GM10266 (cell line): ENCODE measurements at regions not wholly inside any gene's neighbourhood (a gene's known extent, or its start where the extent isn't known, plus 50 kb on each side); places are given as distances from the start of the nearest gene placed in this dataset.

Experiments used
- DNase-seq: peaks from one replicate; pipeline ENCODE4 v3.0.0; 2012; ENCODE audit errors: extremely low spot score
- CTCF ChIP-seq: IDR thresholded peaks from 2 replicates; pipeline ENCODE4 v1.5.1; 2012; ENCODE audit warnings: mild to moderate bottlenecking, low read depth; ENCODE audit not compliant: control insufficient read depth, insufficient read depth; ENCODE audit errors: missing control alignments

DNA sequence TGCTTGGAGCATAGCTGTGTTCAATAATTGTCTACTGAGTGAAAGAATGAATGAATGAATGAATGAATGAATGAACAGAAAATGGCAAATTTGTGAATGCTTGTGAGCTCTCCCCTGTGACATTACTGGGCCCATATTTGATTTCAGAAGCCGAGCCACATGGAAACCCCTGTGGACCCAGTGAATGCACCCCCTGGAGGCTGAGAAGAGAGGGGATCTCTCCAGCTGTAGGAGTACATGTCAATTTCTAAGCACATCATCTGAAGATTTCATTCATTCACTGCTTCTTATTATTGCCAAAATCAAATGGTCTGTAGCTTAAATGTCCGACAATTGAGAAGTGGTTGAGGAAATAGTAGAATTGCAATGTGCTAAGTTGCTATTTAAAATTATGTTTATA is 58.3 kb upstream of the DOCK1 start:
- TF ChIP-seq CTCF = no peak
- no peak for DNase-seq

DNA sequence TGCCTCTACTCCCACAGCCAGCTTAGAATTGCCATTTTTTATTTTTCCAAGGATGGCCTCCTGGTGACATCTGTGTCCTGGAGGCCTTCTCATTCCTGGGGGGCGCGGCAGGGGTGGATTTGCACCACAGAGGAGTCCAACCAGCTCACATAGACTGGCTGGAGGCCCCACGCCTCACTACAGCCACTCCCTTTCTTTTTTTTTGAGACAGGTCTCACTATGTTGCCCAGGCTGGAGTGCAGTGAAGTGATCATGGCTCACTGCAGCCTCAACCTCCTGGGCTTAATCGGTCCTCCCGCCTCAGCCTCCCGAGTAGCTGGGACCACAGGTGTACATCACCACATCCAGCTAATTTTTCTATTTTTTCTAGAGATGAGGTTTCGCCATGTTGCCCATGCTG is 57.6 kb upstream of the DOCK1 start:
- no peak for DNase-seq
- TF ChIP-seq CTCF = no peak

DNA sequence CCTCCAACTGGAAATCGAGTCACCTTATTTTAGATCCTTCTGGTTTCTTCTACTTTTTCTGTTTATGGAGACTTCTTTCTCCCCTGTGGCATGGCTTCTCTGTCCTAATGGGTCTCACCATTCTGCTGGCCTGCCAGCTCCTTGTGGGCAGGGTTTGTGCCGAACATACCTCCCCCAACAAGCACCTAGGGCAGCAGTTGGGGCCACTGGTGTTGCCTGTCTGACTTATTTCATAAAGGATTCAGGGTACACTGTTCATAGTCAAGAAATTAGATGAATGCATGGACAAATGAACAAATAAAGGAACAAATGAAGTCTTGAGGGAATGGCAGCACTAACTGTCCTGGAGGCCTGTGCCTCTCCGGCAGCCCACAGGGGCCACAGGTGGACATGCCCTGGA is 55.6 kb upstream of the DOCK1 start:
- no peak for TF ChIP-seq CTCF
- no peak for DNase-seq

DNA sequence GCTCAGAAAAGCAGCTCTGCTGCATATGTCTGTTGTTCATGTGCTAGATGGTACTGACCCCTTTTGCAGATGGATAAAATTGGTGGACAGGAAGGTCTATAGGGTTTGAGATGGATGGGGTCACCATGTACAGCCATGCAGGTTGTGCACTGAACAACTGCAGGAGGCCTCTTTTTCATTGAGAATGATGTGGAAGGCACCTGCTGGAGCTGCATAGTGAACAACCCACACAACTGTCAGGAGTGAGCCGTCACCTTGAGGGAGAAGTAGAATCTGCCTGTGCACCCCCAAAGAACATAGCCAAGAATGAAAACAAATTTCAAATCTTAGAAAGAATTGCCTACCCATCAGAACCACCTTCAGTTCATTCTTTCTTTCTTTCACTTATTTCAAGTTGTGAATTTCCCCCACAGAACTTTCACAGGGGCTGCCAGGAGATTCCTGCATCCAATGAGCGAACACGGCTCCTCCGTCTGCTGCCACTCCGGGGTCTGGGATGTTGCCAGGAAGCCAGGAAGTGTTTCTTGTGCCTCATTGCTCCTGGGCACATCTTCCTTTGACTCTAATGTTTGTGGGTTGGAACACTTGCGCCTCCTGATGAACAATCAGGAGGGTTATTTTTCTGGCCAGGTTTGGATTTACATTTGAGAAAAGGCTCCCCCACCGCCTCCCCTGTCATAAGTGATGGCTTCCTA is 53.7 kb upstream of the DOCK1 start:
- DNase-seq = no peak
- TF ChIP-seq CTCF = no peak

DNA sequence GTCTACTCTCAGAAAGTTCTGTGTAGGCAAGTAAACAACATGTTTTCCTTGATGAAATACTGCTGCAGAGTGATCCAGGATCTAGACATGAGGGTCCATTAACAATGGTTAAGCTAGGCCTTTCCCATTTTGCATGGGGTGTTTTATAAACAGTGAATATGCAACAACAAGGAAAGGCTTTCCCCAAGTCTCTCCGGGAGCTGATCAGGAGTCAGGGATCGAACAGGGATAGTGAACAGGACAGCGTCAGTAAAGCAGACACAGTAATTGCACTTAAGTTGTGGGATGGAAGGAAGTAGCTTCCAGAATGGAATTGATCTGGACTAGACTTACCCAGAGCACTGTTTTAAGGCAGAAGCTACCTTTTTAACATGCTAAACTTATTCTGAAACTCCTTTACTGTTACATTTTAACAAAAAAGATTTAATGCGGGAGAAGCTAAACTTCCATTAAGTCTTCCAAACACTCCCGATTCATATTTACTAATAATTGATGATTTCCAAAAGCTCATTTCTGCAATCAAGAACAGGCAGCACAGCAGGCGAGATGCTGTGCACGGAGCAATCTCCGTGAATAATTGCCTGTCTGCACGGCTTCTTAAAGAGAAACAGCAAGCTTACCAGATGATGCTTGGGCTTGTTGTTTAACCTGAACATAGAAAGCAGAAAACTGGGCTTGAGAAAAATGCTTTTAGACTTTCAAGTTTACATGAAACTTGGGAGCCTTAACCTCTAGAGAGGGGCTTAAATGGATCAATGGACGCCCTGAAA is 50.3 kb upstream of the DOCK1 start:
- no peak for TF ChIP-seq CTCF
- DNase-seq = no peak
